ENCODE measurements at regions not wholly inside any gene's neighbourhood (a gene's known extent, or its start where the extent isn't known, plus 50 kb on each side); places are given as distances from the start of the nearest gene placed in this dataset.

GRCh38 chr13:85565652-85566051 is 233.6 kb downstream of the SLITRK6 start:
- TF ChIP-seq CTCF (IDR thresholded peaks at IDR 0.05; ENCODE audit: low read length) = no peak
- no peak for TF ChIP-seq EZH2 (IDR thresholded peaks at IDR 0.05; ENCODE audit: borderline replicate concordance, low read length)
